ENCODE measurements at regions not wholly inside any gene's neighbourhood (a gene's known extent, or its start where the extent isn't known, plus 50 kb on each side); places are given as distances from the start of the nearest gene placed in this dataset.

GRCh38 chr1:228869312-228869824, 134.1 kb downstream of the RHOU start:
- H3K4me2 ChIP-seq (replicated peaks; ENCODE audit: extremely low read depth, low read length, poor library complexity, severe bottlenecking): no peak overlapping the region
- 95% methylated on average over 6 of the region's 7 CpGs for WGBS (ENCODE audit: insufficient coverage)
- no peak overlapping the region for H3K27ac ChIP-seq (ENCODE audit: low read depth in 1 of 2, low read length in 2 of 2)
- H3K4me1 ChIP-seq (ENCODE audit: control insufficient read depth in 1 of 2, insufficient read depth in 2 of 2, low read length in 2 of 2): peaks cover 4 to 5% of the 10 kb centered on the region in 2 donors
- no peaks in the 10 kb centered on the region for H3K79me2 ChIP-seq (ENCODE audit: insufficient read depth, low read length)
- no peaks in the 10 kb centered on the region for H3K36me3 Mint-ChIP-seq
- H4K20me1 ChIP-seq (ENCODE audit: insufficient read depth, low read length): no peaks in the 10 kb centered on the region
- H3K36me3 ChIP-seq (replicated peaks in 1 of 2; ENCODE audit: control insufficient read depth in 1 of 2, insufficient read depth in 2 of 2, low read length in 2 of 2): no peaks in the 10 kb centered on the region
- H3K4me3 ChIP-seq (replicated peaks in 1 of 3; ENCODE audit: low read depth in 2 of 3, low read length in 3 of 3): no peak overlapping the region
- no peak for DNase-seq
- TF ChIP-seq CTCF (IDR thresholded peaks at IDR 0.05): no peak
- no peak overlapping the region for H3K9ac ChIP-seq (ENCODE audit: insufficient read depth, low read length, poor library complexity, severe bottlenecking)
- H3K27me3 Mint-ChIP-seq (ENCODE audit: low read depth in 3 of 3): peaks cover 0 to 3% (median 0%) of the 10 kb centered on the region in 3 donors
- H2AFZ ChIP-seq (ENCODE audit: insufficient read depth, low read depth, low read length, poor library complexity, severe bottlenecking): no peak overlapping the region
- no peaks in the 10 kb centered on the region for H3K27me3 ChIP-seq (ENCODE audit: control insufficient read depth in 2 of 2, insufficient read depth in 2 of 2, low read length in 2 of 2)
- H3K9me3 Mint-ChIP-seq: peaks cover 0 to 2% (median 0%) of the 10 kb centered on the region in 7 donors
- H3K9me3 ChIP-seq (replicated peaks in 1 of 2; ENCODE audit: control insufficient read depth in 1 of 2, insufficient read depth in 1 of 2, low read length in 2 of 2): no peaks in the 10 kb centered on the region
- no peak overlapping the region for H3K27ac Mint-ChIP-seq
- H3K4me1 Mint-ChIP-seq: peaks cover 5% of the 10 kb centered on the region
- intact Hi-C loops (cut with micrococcal nuclease): no loop called here
- H3K4me3 Mint-ChIP-seq: no peak overlapping the region

DNA sequence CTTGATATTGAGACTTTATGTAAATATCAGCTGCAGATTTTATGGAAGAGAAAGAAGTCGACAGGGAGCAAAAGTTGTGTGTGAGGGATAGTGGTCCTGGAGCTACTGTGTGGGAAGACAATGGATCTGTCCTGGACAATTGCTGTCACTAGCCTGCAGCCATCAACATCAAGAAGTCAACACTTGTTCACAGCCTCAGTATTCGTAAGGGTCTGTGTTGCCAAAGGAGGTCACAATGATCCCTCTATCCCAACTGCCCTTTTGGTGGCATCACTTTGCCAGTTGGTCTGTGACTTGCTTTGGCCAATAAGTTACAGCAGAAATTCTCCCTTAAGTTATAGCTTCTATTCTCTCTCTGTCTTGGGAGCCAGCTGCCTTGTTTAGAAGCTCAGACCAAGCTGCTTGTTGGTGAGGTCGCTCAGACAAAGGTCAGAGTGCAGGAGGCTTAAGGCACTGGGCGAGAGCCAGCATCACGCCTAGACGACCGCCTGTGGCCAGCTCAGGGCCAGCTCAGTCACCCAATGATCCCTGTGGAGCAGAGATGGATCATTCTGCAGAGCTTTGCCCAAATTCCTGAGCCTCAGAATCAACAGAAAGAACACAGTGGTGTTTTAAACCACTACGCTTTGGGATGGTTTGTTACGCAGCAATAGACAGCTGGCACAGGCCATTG, 134.9 kb downstream of the RHOU start:
- H3K27me3 Mint-ChIP-seq (ENCODE audit: low read depth in 3 of 3): peaks cover 0 to 3% (median under 1%) of the 10 kb centered on the region in 3 donors

More for the DNA sequence above, 134.9 kb downstream of the RHOU start:
- Histone ChIP-seq H3K4me3 (replicated peaks in 1 of 3; ENCODE audit: low read depth in 2 of 3, low read length in 3 of 3) (no peak overlapping the region), H3K4me1 (ENCODE audit: control insufficient read depth in 1 of 2, insufficient read depth in 2 of 2, low read length in 2 of 2) (no peaks in the 10 kb centered on the region), H3K79me2 (ENCODE audit: insufficient read depth, low read length) (no peaks in the 10 kb centered on the region), H3K36me3 (replicated peaks in 1 of 2; ENCODE audit: control insufficient read depth in 1 of 2, insufficient read depth in 2 of 2, low read length in 2 of 2) (no peaks in the 10 kb centered on the region), H3K4me2 (replicated peaks; ENCODE audit: extremely low read depth, low read length, poor library complexity, severe bottlenecking) (no peak overlapping the region), H3K27me3 (ENCODE audit: control insufficient read depth in 2 of 2, insufficient read depth in 2 of 2, low read length in 2 of 2) (no peaks in the 10 kb centered on the region), H4K20me1 (ENCODE audit: insufficient read depth, low read length) (no peaks in the 10 kb centered on the region), H3K9me3 (replicated peaks in 1 of 2; ENCODE audit: control insufficient read depth in 1 of 2, insufficient read depth in 1 of 2, low read length in 2 of 2) (no peaks in the 10 kb centered on the region), H3K9ac (ENCODE audit: insufficient read depth, low read length, poor library complexity, severe bottlenecking) (no peak overlapping the region), H2AFZ (ENCODE audit: insufficient read depth, low read depth, low read length, poor library complexity, severe bottlenecking) (no peak overlapping the region), H3K27ac (ENCODE audit: low read depth in 1 of 2, low read length in 2 of 2) (no peak overlapping the region)
- no peak for TF ChIP-seq CTCF (IDR thresholded peaks at IDR 0.05)
- intact Hi-C loops (cut with micrococcal nuclease): no loop called here
- Mint-ChIP-seq H3K27ac (no peak overlapping the region), H3K9me3 (peaks cover 0 to 2% (median 0%) of the 10 kb centered on the region in 7 donors), H3K4me3 (no peak overlapping the region), H3K4me1 (no peaks in the 10 kb centered on the region), H3K36me3 (no peaks in the 10 kb centered on the region)
- 94% methylated on average over 6 of the region's 9 CpGs for WGBS (ENCODE audit: insufficient coverage)
- no peak for DNase-seq

Data from CD14-positive monocyte (primary cell).